GM10266 (cell line): ENCODE measurements at regions not wholly inside any gene's neighbourhood (a gene's known extent, or its start where the extent isn't known, plus 50 kb on each side); places are given as distances from the start of the nearest gene placed in this dataset.
"Not testable (repeated sequence)": the region's sequence is repeated elsewhere in the genome, so short reads cannot be mapped to it uniquely, and the experiment has no call there.

ENCODE experiments used
- DNase-seq: peaks from one replicate; pipeline ENCODE4 v3.0.0; 2012; ENCODE audit errors: extremely low spot score
- TF ChIP-seq, protein P1 (sequence below): IDR thresholded peaks from 2 replicates; pipeline ENCODE4 v1.5.1; 2012; ENCODE audit warnings: mild to moderate bottlenecking, low read depth; ENCODE audit not compliant: control insufficient read depth, insufficient read depth; ENCODE audit errors: missing control alignments

- TF ChIP-seq, protein P1, sequence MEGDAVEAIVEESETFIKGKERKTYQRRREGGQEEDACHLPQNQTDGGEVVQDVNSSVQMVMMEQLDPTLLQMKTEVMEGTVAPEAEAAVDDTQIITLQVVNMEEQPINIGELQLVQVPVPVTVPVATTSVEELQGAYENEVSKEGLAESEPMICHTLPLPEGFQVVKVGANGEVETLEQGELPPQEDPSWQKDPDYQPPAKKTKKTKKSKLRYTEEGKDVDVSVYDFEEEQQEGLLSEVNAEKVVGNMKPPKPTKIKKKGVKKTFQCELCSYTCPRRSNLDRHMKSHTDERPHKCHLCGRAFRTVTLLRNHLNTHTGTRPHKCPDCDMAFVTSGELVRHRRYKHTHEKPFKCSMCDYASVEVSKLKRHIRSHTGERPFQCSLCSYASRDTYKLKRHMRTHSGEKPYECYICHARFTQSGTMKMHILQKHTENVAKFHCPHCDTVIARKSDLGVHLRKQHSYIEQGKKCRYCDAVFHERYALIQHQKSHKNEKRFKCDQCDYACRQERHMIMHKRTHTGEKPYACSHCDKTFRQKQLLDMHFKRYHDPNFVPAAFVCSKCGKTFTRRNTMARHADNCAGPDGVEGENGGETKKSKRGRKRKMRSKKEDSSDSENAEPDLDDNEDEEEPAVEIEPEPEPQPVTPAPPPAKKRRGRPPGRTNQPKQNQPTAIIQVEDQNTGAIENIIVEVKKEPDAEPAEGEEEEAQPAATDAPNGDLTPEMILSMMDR: no peak
- DNase-seq: no peak
Observed at GRCh38 chr2:193112986-193113385, 918.3 kb upstream of the TMEFF2 start.

DNA sequence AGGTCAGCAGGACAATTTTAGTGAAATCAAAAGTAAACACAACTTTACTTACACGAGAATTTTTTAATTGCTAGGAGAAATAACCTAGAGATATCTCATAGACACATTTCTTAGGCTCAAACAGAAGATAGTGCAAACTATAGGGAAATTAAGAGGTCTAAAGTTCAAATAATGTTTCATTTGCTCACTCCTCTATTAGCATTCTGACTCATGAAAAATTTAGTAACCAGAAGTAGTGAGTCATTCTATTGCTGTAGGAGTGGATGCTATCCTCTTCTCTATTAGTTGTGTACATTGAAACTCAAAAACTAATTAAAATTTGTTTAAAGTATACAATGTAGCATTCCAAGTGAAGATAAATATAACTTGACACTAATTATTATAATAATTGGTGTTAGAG is 908.3 kb upstream of the TMEFF2 start:
- TF ChIP-seq, protein P1: no peak
- DNase-seq: no peak

- DNase-seq: no peak
- TF ChIP-seq, protein P1: no peak
Observed at GRCh38 chr2:193101591-193101990, 906.9 kb upstream of the TMEFF2 start.

- TF ChIP-seq, protein P1: no peak
- no peak for DNase-seq
Observed at GRCh38 chr2:193088026-193088425, 893.3 kb upstream of the TMEFF2 start.

DNA sequence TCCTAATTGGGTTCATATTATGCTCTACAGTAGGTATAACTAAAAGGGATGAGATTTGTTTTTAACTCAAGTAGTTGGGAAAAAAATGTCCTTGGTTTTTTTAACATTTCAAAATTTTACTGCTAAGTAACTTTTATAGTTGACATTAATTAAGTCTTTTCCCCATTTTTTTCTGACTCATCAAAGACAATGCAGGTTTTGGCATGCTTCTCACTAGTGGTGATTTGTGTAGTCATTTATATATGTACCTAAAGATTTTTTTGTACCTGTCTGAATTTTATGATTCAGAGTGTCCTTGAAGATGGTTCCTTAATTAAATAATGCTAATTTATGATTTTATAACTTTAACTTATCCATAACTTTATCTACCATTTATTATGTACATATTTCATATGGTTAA is 882.3 kb upstream of the TMEFF2 start:
- TF ChIP-seq, protein P1: no peak
- no peak for DNase-seq

DNA sequence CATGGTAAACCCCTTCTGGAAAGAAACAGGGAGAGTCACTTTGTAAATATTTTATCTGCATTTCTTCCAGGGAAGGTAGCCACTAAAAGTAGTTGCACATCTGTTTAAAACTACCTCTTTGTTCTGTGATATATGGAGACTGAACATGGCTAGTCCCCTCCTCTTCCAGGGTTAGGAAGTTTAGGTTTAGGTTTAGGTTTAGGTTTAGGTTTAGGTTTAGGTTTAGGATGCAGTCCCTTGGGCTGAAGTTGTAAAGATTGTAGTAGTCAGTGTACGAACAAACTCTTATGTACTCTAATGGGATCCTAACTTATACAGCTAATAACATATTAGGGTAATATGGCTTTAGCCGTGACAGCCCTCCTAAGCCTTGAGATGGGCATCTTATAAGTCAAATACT is 880.2 kb upstream of the TMEFF2 start:
- TF ChIP-seq, protein P1: no peak
- DNase-seq: no peak

DNA sequence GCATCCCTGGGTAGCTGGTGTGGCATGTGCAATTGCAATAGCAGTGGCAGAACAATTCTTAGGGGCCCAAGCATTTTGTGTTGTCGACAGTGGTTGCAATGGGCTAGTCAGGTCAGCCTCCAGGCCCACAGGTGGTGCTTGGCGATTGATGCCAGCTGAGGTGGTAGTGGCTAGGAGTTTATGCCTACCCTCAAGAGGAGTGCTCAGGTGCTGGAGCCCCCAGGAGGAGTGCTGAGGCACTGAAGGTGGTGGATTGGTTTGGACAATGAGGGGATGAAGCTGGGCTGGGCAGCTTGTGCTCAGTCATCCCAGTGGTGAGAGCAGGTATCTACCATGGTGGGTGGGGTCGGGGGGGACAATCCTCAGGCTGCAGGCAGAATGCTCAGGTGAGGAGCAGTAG is 877.9 kb upstream of the TMEFF2 start:
- TF ChIP-seq, protein P1: no peak

GRCh38 chr2:193025556-193025955 is 830.8 kb upstream of the TMEFF2 start:
- not testable (repeated sequence) for DNase-seq

More for the DNA sequence above, 877.9 kb upstream of the TMEFF2 start:
- no peak for DNase-seq
